ENCODE measurements at regions not wholly inside any gene's neighbourhood (a gene's known extent, or its start where the extent isn't known, plus 50 kb on each side); places are given as distances from the start of the nearest gene placed in this dataset.

DNA sequence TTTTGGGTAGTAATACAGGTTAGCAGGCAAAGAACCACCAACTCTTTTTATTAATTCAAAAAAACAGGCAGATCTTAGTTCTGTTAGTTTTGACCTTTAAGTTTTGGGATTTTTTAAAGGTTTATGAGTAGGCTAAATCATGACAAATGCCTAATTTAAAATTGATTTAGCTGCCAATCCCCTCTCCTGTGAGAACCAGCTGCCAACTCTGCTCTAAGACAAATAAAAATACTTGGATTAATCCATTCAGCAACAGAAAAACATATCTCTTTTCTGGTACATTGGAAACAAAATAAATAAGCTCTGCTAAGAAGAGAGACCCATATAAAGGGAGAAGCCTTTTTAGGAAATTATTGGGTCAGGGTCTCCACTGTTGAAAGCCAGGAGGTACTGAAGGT, 160.8 kb downstream of the NTMT2 start:
- TF ChIP-seq, protein P1, sequence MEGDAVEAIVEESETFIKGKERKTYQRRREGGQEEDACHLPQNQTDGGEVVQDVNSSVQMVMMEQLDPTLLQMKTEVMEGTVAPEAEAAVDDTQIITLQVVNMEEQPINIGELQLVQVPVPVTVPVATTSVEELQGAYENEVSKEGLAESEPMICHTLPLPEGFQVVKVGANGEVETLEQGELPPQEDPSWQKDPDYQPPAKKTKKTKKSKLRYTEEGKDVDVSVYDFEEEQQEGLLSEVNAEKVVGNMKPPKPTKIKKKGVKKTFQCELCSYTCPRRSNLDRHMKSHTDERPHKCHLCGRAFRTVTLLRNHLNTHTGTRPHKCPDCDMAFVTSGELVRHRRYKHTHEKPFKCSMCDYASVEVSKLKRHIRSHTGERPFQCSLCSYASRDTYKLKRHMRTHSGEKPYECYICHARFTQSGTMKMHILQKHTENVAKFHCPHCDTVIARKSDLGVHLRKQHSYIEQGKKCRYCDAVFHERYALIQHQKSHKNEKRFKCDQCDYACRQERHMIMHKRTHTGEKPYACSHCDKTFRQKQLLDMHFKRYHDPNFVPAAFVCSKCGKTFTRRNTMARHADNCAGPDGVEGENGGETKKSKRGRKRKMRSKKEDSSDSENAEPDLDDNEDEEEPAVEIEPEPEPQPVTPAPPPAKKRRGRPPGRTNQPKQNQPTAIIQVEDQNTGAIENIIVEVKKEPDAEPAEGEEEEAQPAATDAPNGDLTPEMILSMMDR (conservative IDR thresholded peaks at IDR 0.05 in 1 of 2, IDR thresholded peaks at IDR 0.05 in 1 of 2; ENCODE audit: extremely low read depth in 1 of 2, insufficient read depth in 1 of 2, low read depth in 1 of 2, low read length in 2 of 2): no peak
- TF ChIP-seq EZH2 (IDR thresholded peaks at IDR 0.05; ENCODE audit: borderline replicate concordance, low read length): no peak
